Nephron (organoid): ENCODE measurements at regions not wholly inside any gene's neighbourhood (a gene's known extent, or its start where the extent isn't known, plus 50 kb on each side); places are given as distances from the start of the nearest gene placed in this dataset.
A peak's percentile ranks its signal among the peaks of the same experiment; 100 is the strongest.

Experiments used
- H3K27ac Mint-ChIP-seq, 3 experiments: 2 replicates each; pipeline ENCODE4 v1.8.0; 2020; ENCODE audit warnings: mixed read lengths in 3 of 3, mild to moderate bottlenecking in 2 of 3, moderate library complexity in 1 of 3
- H3K27me3 Mint-ChIP-seq: 2 replicates; pipeline ENCODE4 v1.8.0; 2021; ENCODE audit warnings: low read depth, mild to moderate bottlenecking, moderate library complexity, mixed read lengths
- H3K36me3 Mint-ChIP-seq: 2 replicates; pipeline ENCODE4 v1.8.0; 2020; ENCODE audit warnings: low read depth, mixed read lengths
- H3K4me1 Mint-ChIP-seq: 2 replicates; pipeline ENCODE4 v1.8.0; 2020; ENCODE audit warnings: mixed read lengths
- H3K4me3 Mint-ChIP-seq, 3 experiments: 2 replicates each; pipeline ENCODE4 v1.8.0; 2020; ENCODE audit warnings: mild to moderate bottlenecking in 3 of 3, mixed read lengths in 3 of 3, moderate library complexity in 2 of 3
- H3K9me3 Mint-ChIP-seq: 2 replicates; pipeline ENCODE4 v1.8.0; 2020; ENCODE audit warnings: mixed read lengths
- TF ChIP-seq, protein P1 (sequence below), 3 experiments: fragments of 200-600 bp; sonication (generic); IDR thresholded peaks; one replicate each; pipeline ENCODE4 v1.5.0; 2021; ENCODE audit warnings: antibody characterized with exemption in 3 of 3; ENCODE audit not compliant: unreplicated experiment in 3 of 3

DNA sequence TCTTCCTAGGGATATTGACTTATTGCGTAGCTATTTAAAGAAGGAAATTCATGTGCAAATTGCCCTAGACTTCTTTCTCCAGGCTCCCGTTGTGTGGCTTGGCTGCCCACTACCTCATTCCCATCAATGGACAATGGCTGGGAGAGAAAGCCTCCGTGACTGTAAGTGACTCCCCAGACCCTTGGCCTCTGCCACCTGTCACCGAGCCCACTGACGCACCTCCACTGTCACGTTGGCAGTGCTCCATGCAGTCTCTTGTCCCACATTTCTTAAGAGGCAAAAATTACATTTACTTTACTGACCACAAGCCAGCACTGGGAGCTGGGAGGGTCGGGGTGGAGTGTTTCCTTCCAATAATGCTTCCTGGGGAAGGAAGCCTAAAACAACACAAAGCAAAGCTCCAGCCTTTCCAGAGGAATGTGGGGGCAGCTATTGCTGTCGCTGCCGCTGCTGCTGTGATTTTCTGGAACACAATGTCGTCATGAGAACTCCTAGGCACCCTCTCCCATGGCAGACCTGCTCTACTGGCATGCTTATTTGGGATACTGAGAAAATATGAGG lies 89.7 kb upstream of the STEAP1B start:
- Mint-ChIP-seq H3K27me3 (no peaks in the 10 kb centered on the region), H3K36me3 (no peaks in the 10 kb centered on the region), H3K9me3 (no peaks in the 10 kb centered on the region), H3K27ac (peak overlapping the region; percentile 50 to 96 (median 55)), H3K4me3 (peak overlapping the region; percentile 47 to 61 (median 54)), H3K4me1 (peaks cover 38% of the 10 kb centered on the region)
- TF ChIP-seq, protein P1, sequence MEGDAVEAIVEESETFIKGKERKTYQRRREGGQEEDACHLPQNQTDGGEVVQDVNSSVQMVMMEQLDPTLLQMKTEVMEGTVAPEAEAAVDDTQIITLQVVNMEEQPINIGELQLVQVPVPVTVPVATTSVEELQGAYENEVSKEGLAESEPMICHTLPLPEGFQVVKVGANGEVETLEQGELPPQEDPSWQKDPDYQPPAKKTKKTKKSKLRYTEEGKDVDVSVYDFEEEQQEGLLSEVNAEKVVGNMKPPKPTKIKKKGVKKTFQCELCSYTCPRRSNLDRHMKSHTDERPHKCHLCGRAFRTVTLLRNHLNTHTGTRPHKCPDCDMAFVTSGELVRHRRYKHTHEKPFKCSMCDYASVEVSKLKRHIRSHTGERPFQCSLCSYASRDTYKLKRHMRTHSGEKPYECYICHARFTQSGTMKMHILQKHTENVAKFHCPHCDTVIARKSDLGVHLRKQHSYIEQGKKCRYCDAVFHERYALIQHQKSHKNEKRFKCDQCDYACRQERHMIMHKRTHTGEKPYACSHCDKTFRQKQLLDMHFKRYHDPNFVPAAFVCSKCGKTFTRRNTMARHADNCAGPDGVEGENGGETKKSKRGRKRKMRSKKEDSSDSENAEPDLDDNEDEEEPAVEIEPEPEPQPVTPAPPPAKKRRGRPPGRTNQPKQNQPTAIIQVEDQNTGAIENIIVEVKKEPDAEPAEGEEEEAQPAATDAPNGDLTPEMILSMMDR (IDR thresholded peaks at IDR 0.05; ENCODE audit: unreplicated experiment in 3 of 3), result no peak

DNA sequence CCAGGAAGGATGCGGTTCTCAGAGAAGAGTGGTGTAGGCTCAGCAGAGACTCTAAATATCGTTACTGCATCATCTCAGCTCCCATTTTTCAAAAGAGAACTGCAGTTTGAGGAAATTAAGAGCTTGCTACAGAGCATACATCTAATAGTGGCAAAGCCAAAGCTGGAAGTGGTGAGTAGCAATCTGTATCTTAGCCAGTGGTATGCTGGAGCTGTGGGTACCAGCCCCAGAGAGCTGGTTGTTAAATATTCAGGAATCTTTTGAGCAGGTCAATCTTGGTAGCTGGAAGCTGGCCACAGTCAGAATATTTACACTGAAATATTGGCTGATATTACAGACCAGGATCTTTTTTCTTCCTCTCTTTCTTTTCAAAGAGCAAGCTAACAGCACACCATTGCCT lies 88.4 kb upstream of the STEAP1B start:
- H3K4me3 Mint-ChIP-seq, result no peak overlapping the region
- no peaks in the 10 kb centered on the region for H3K36me3 Mint-ChIP-seq
- H3K27ac Mint-ChIP-seq, result no peak overlapping the region
- no peaks in the 10 kb centered on the region for H3K27me3 Mint-ChIP-seq
- peaks cover 45% of the 10 kb centered on the region for H3K4me1 Mint-ChIP-seq
- TF ChIP-seq, protein P1 (IDR thresholded peaks at IDR 0.05; ENCODE audit: unreplicated experiment in 3 of 3), result no peak
- H3K9me3 Mint-ChIP-seq, result no peaks in the 10 kb centered on the region

DNA sequence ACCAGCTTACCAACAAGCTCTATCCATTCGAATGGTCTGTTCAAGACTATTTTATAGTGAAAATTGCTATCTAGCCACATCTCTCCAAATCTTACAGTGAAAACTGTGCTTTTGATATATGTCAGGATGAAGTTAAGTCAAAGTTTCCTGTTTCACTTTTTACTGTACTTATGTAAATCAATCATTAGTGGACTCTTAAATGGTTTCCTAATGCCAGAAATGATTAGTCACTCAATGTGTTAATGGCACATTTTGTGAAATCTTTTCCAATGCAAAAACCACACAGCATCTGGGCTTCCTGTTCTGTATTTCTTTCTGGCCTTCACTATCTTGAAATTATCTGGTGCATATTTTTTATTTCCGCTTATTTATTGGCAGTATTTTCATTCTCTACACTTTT lies 87.3 kb upstream of the STEAP1B start:
- H3K4me1 Mint-ChIP-seq, result peaks cover 56% of the 10 kb centered on the region
- H3K27ac Mint-ChIP-seq, result peak overlapping the region; percentile 11 to 32 (median 25)
- H3K9me3 Mint-ChIP-seq, result no peaks in the 10 kb centered on the region
- H3K27me3 Mint-ChIP-seq, result no peaks in the 10 kb centered on the region
- no peak overlapping the region for H3K4me3 Mint-ChIP-seq
- no peaks in the 10 kb centered on the region for H3K36me3 Mint-ChIP-seq
- TF ChIP-seq, protein P1 (IDR thresholded peaks at IDR 0.05; ENCODE audit: unreplicated experiment in 3 of 3), result no peak

DNA sequence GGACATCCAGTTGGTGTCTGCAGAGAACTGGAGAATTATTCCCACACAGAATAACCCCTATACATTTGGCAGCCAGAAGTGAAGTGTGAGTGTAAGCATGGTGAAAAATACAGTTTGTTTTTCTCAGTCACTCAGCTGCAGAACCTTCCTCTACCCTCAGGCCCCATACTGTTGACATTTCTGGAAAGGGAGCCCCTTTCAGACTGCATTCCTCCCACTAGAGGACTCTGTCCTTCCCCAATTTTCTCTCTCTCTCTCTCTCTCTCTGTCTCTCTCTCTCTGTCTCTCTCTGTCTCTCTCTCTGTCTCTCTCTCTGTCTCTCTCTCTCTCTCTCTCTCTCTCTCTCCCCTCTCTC lies 86.8 kb upstream of the STEAP1B start:
- Mint-ChIP-seq H3K36me3 (no peaks in the 10 kb centered on the region), H3K27me3 (no peaks in the 10 kb centered on the region), H3K4me1 (peaks cover 56% of the 10 kb centered on the region), H3K9me3 (no peaks in the 10 kb centered on the region), H3K4me3 (no peak overlapping the region), H3K27ac (peak overlapping the region; percentile 11 to 32 (median 25))
- TF ChIP-seq, protein P1 (IDR thresholded peaks at IDR 0.05; ENCODE audit: unreplicated experiment in 3 of 3), result peak; percentile 15 to 23 (median 20)

DNA sequence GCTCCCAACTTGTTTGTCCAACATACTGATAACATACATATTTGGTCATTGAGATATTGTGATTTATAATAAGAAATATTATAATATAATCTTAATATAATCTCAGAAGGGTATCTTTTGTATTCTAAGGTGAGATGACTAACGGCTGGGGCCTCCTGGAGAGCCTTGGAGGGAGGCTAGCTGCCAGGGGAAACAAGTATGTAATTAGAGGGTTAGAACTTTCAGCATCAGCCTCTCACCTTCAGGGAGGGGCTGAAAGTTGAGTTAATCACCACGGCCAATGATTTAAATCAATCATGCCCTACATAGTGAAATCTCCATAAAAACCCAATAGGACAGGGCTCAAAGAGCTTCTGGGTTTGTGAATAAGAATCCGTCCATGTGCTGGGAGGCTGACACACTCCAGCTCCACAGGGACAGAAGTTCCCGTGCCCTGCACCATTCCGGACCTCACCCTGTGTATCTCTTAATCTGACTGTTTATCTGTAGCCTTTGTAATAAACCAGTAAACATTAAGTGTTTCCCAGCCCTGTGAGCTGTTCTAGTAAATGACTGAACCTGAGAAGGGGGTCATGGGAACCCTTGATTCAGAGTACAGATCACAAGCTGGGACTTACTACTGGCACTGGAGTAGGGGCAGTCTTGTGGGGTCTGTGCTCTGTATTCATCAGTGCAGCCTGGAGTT lies 86.3 kb upstream of the STEAP1B start:
- peaks cover 55% of the 10 kb centered on the region for H3K4me1 Mint-ChIP-seq
- H3K36me3 Mint-ChIP-seq, result no peaks in the 10 kb centered on the region
- TF ChIP-seq, protein P1 (IDR thresholded peaks at IDR 0.05; ENCODE audit: unreplicated experiment in 3 of 3), result no peak
- H3K9me3 Mint-ChIP-seq, result no peaks in the 10 kb centered on the region
- H3K4me3 Mint-ChIP-seq, result no peak overlapping the region
- no peaks in the 10 kb centered on the region for H3K27me3 Mint-ChIP-seq
- H3K27ac Mint-ChIP-seq, result peak overlapping the region; percentile 11 to 32 (median 25)

DNA sequence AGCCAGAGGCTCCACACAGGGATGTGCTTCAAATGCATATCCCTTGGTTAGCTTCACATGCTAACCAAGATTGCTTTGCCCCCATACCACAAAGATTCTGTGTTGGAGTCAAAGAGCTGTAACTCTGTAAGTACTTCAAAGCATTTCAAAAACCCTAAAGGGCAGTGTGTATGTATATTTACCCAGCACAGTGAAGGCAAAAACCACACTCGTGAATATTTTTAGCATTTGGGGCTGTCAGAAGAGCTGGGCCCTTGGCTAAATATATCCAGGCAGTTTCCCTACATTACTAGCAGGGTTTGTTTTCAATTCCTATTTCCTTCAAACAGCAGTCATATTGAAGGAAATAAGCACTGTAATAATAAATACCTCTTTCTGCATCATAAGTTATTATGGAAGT lies 84.2 kb upstream of the STEAP1B start:
- H3K27ac Mint-ChIP-seq, result no peak overlapping the region
- H3K4me3 Mint-ChIP-seq, result no peak overlapping the region
- H3K9me3 Mint-ChIP-seq, result peaks cover 4% of the 10 kb centered on the region
- TF ChIP-seq, protein P1 (IDR thresholded peaks at IDR 0.05; ENCODE audit: unreplicated experiment in 3 of 3), result no peak
- H3K4me1 Mint-ChIP-seq, result peaks cover 40% of the 10 kb centered on the region
- H3K36me3 Mint-ChIP-seq, result no peaks in the 10 kb centered on the region
- H3K27me3 Mint-ChIP-seq, result peaks cover 5% of the 10 kb centered on the region
